Ascending aorta (tissue), 2 donors: ENCODE measurements at regions not wholly inside any gene's neighbourhood (a gene's known extent, or its start where the extent isn't known, plus 50 kb on each side); places are given as distances from the start of the nearest gene placed in this dataset.

Source experiments
- DNase-seq, 2 donors: peaks; one replicate each; pipeline ENCODE4 v3.0.0-alpha.2; 2019; ENCODE audit warnings: low spot score in 2 of 2
- H3K27ac ChIP-seq, 2 donors: fragments of 200-600 bp; sonication (generic); one replicate each; pipeline ENCODE4 v1.5.1; 2016 to 2017; ENCODE audit warnings: mild to moderate bottlenecking in 1 of 2
- H3K27me3 ChIP-seq: fragments of 200-600 bp; sonication (generic); one replicate; pipeline ENCODE4 v1.5.1; 2017
- H3K36me3 ChIP-seq, 2 donors: fragments of 200-600 bp; sonication (generic); one replicate each; pipeline ENCODE4 v1.5.1; 2016
- H3K4me1 ChIP-seq, 2 donors: fragments of 200-600 bp; sonication (generic); one replicate each; pipeline ENCODE4 v1.5.1; 2016 to 2017; ENCODE audit warnings: mild to moderate bottlenecking in 1 of 2
- H3K4me3 ChIP-seq, 2 donors: fragments of 200-600 bp; sonication (generic); one replicate each; pipeline ENCODE4 v1.5.1; 2016 to 2017; ENCODE audit warnings: mild to moderate bottlenecking in 1 of 2
- H3K9me3 ChIP-seq, 2 donors: fragments of 200-600 bp; sonication (generic); one replicate each; pipeline ENCODE4 v1.5.1; 2016
- CTCF ChIP-seq, 3 experiments: fragments of 200-600 bp in 2 of 3; fragments of 450-650 bp in 1 of 3; sonication (generic) in 2 of 3; IDR thresholded peaks; one replicate each; pipeline ENCODE4 v1.5.1; 2016 to 2019; ENCODE audit warnings: antibody characterized with exemption in 3 of 3, mild to moderate bottlenecking in 1 of 3, moderate library complexity in 1 of 3
- intact Hi-C: fragments of 100-400 bp; cut with DNase I; formaldehyde crosslinking; loops from one replicate; pipeline ENCODE4 v1.15.1; 2023

DNA sequence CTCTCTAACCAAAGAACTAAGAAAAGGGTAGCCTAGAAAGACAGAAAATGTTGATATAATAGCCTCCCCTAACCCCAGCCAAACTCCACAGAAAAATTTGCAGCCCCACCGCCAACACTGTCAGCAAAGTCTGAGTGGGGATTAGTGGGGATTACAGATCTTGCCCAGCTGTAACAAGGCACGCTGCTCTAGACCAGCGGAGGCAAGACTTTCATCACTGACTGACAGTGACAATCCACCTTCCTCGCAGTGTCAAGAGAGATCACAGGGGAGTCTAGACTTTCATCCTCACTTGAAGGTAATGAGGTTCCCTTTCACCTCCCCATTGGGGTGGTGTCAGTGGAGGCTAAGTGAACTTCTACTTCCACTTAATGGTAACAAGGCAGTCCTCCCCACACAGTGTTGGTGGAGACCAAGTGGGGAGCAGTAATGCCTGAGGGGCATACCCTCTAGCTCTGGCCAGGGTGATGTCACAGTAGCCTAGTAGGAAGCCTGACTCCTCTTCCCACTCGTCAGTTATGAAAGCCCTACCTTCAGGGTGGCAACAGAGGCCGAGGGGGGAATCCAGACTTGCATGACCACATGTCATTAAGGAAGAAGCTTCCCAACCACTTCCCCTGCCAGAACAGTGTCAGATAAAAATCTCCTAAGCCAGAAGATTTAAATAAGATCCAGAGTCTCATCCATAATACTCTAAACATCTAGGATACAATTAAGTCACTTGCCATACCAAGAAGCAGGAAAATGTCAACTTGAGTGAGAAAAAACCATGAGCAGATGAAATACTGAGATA lies 91.7 kb upstream of the RASSF8 start:
- intact Hi-C loops, result no loop called here

DNA sequence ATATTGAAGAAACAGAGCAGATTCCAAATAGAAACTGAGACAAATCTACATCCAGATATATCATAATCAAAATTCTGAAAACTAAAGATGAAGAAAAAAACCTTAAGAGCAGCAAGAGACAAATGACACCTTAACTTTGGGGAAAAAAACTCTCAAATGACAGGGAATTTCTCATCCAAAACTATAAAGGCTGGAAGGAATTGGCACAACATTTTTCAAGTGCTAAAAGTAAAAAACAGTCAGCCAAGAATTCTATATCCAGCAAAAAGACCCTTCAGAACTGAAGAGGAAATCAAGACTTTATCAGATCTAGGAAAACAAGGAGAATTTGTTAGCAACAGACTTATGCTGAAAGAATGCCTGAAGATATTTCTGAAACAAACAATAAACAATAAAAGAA lies 90.3 kb upstream of the RASSF8 start:
- Histone ChIP-seq H3K9me3 (peaks cover 0 to 9% of the 10 kb centered on the region in 2 donors), H3K4me3 (no peak overlapping the region), H3K27ac (no peak overlapping the region), H3K36me3 (no peaks in the 10 kb centered on the region), H3K4me1 (no peaks in the 10 kb centered on the region), H3K27me3 (no peaks in the 10 kb centered on the region)
- no peak for TF ChIP-seq CTCF (IDR thresholded peaks at IDR 0.05)
- intact Hi-C loops, result no loop called here
- DNase-seq, result no peak

More for the DNA sequence above, 91.7 kb upstream of the RASSF8 start:
- no peaks in the 10 kb centered on the region for H3K27me3 ChIP-seq
- no peak overlapping the region for H3K4me3 ChIP-seq
- H3K9me3 ChIP-seq, result peaks cover 0 to 9% of the 10 kb centered on the region in 2 donors
- DNase-seq, result no peak
- TF ChIP-seq CTCF (IDR thresholded peaks at IDR 0.05), result no peak
- H3K27ac ChIP-seq, result no peak overlapping the region
- no peaks in the 10 kb centered on the region for H3K4me1 ChIP-seq
- H3K36me3 ChIP-seq, result no peaks in the 10 kb centered on the region

DNA sequence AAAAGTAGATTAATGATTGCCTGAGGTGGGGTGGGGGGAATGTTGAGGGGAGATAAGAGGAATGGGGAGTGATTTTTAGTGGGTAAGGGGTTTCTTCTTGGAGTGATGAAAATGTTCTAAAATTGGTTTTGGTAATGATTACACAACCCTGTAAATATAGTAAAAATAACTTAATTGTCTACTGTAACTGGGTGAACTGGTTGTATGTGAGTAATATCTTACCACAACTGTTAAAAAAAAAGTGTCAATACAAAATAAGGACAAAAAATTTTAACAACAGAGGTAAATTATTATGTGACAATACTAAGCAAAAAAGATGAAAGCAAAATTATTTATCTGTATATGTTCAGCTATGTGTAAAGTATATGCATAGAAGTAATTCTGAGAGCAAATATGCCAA lies 86.3 kb upstream of the RASSF8 start:
- Histone ChIP-seq H3K9me3 (peaks cover 0 to 9% of the 10 kb centered on the region in 2 donors), H3K4me3 (no peak overlapping the region), H3K4me1 (no peaks in the 10 kb centered on the region), H3K27me3 (no peaks in the 10 kb centered on the region), H3K27ac (no peak overlapping the region), H3K36me3 (no peaks in the 10 kb centered on the region)
- no peak for TF ChIP-seq CTCF (IDR thresholded peaks at IDR 0.05)
- DNase-seq, result no peak
- intact Hi-C loops, result no loop called here

- DNase-seq, result no peak
- no peak for TF ChIP-seq CTCF (IDR thresholded peaks at IDR 0.05)
- H3K36me3 ChIP-seq, result no peaks in the 10 kb centered on the region
- no peaks in the 10 kb centered on the region for H3K9me3 ChIP-seq
- no peaks in the 10 kb centered on the region for H3K4me1 ChIP-seq
- intact Hi-C loops, result no loop called here
- H3K4me3 ChIP-seq, result no peak overlapping the region
- no peak overlapping the region for H3K27ac ChIP-seq
- H3K27me3 ChIP-seq, result no peaks in the 10 kb centered on the region
Observed at GRCh38 chr12:25875661-25876060, 82.8 kb upstream of the RASSF8 start.

DNA sequence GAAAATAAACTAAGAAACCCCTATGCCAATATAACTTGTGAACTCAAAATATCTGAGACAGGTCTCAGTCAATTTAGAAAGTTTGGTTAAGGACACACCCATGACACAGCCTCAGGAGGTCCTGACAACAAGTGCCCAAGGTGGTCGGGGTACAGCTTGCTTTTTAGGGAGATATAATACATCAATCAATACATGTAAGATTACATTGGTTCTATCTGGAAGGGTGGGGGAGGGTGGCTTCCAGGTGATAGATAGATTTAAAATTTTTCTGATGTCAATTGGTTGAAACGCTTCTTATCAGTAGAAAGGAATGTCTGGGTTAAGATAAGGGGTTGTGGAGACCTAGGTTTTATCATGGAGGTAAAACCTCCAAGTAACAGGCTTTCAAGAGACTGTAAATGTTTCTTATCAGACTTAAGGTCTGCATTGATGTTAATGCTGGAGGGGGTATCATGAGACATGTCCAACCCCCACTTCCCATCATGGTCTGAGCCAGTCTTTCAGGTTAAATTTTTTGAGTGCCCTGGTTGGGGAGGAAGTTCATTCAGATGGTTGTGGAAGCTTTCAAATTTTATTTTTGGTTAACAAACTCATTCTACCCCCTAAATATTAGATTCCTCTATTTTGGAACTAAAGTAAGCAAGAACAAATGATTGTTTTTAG lies 82.0 kb upstream of the RASSF8 start:
- Histone ChIP-seq H3K4me3 (no peak overlapping the region), H3K4me1 (no peaks in the 10 kb centered on the region), H3K27ac (no peak overlapping the region), H3K27me3 (no peaks in the 10 kb centered on the region), H3K9me3 (no peaks in the 10 kb centered on the region), H3K36me3 (no peaks in the 10 kb centered on the region)
- DNase-seq, result no peak
- intact Hi-C loops, result no loop called here
- TF ChIP-seq CTCF (IDR thresholded peaks at IDR 0.05), result no peak
